IPS-20b (cell line): ENCODE measurements at regions not wholly inside any gene's neighbourhood (a gene's known extent, or its start where the extent isn't known, plus 50 kb on each side); places are given as distances from the start of the nearest gene placed in this dataset.

ENCODE experiments used
- H3K27ac ChIP-seq: one replicate; pipeline ENCODE4 v1.5.1; 2013; ENCODE audit warnings: low read length
- H3K27me3 ChIP-seq: 2 replicates; pipeline ENCODE4 v1.6.1; 2013; ENCODE audit warnings: mild to moderate bottlenecking, low read length, inconsistent platforms; ENCODE audit not compliant: insufficient read depth
- H3K36me3 ChIP-seq: 2 replicates; pipeline ENCODE4 v1.6.1; 2013; ENCODE audit warnings: low read depth, mild to moderate bottlenecking, inconsistent platforms, low read length, moderate library complexity; ENCODE audit not compliant: insufficient read depth
- H3K4me1 ChIP-seq: 2 replicates; pipeline ENCODE4 v1.6.1; 2013; ENCODE audit warnings: mild to moderate bottlenecking, control low read depth, inconsistent platforms, low read length, moderate library complexity; ENCODE audit not compliant: insufficient read depth
- H3K4me3 ChIP-seq: 2 replicates; pipeline ENCODE4 v1.5.1; 2013; ENCODE audit warnings: mild to moderate bottlenecking, low read length, inconsistent platforms
- H3K9ac ChIP-seq: 2 replicates; pipeline ENCODE4 v1.6.1; 2013; ENCODE audit warnings: low read depth, mild to moderate bottlenecking, inconsistent platforms, low read length, moderate library complexity
- H3K9me3 ChIP-seq: 2 replicates; pipeline ENCODE4 v1.6.1; 2013; ENCODE audit warnings: mild to moderate bottlenecking, low read depth, low read length, inconsistent platforms; ENCODE audit not compliant: insufficient read depth

DNA sequence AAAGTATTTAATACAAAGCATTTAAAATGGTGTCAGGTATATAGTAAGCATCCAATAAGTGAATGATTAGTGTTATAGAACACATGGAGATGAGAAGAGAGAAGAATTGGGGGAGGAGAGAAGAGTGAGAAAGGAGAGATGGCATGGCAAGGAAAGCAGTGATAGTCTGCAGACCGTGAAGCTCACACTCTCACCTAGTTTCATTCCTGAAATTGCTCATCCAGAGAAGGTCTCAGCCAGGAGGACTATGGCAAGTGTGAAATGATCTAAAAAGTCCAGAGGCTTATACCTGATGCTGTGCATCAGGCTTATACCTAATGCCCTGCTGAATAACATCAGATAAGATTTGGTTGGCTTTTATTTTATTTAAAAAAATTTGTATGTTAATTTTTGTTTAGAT is 351.6 kb upstream of the KLF12 start:
- H3K27me3 ChIP-seq, result no peaks in the 10 kb centered on the region

GRCh38 chr13:74479124-74479523 is 344.9 kb upstream of the KLF12 start:
- no peaks in the 10 kb centered on the region for H3K4me1 ChIP-seq
- H3K27me3 ChIP-seq, result no peaks in the 10 kb centered on the region
- no peak overlapping the region for H3K27ac ChIP-seq
- H3K36me3 ChIP-seq, result no peaks in the 10 kb centered on the region
- no peak overlapping the region for H3K4me3 ChIP-seq
- no peak overlapping the region for H3K9ac ChIP-seq
- H3K9me3 ChIP-seq, result no peaks in the 10 kb centered on the region

More for the DNA sequence above, 351.6 kb upstream of the KLF12 start:
- Histone ChIP-seq H3K9me3 (no peaks in the 10 kb centered on the region), H3K36me3 (no peaks in the 10 kb centered on the region), H3K4me3 (no peak overlapping the region), H3K4me1 (no peaks in the 10 kb centered on the region), H3K27ac (no peak overlapping the region), H3K9ac (no peak overlapping the region)

DNA sequence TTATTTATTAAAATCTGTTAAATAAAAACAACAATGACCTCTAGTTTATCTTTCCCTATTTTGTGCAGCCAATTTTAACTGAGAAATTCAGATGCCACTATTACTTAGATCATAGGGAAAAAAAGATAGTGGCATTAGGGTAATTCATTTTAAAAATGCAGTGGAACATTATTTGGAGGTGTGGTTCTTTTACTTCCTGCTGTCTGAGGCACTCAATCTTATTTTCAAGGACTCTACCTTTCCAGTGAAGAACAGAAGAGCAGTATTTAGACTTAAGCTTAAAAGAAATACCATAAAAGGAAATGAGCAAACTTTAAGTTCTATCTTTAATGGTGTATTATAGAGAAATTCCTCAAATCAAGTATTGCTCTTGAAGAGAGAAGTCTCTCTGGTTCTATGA is 342.6 kb upstream of the KLF12 start:
- no peak overlapping the region for H3K27ac ChIP-seq
- no peaks in the 10 kb centered on the region for H3K4me1 ChIP-seq
- H3K27me3 ChIP-seq, result no peaks in the 10 kb centered on the region
- H3K9ac ChIP-seq, result no peak overlapping the region
- H3K36me3 ChIP-seq, result no peaks in the 10 kb centered on the region
- H3K4me3 ChIP-seq, result no peak overlapping the region
- no peaks in the 10 kb centered on the region for H3K9me3 ChIP-seq

DNA sequence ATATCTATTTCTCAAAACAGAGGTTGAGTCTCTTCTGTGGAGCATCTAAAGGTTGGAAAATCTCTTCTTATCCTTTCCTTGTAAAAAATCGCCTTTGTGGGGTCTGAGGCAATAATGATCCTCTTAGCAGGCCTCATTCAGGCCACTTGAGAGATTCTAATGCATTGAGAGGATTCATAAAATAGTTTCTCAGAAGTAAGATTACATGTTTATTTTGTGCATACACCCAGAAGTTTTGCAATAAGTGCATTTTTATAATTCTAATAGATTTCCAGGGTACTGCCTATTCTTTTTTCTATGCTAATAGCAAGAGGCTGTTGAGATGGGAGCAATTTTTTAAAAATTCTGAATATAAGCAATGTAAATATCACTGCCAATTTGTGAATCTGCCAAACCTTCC is 342.2 kb upstream of the KLF12 start:
- H3K4me1 ChIP-seq, result no peaks in the 10 kb centered on the region
- no peak overlapping the region for H3K4me3 ChIP-seq
- no peaks in the 10 kb centered on the region for H3K27me3 ChIP-seq
- H3K9me3 ChIP-seq, result no peaks in the 10 kb centered on the region
- no peak overlapping the region for H3K9ac ChIP-seq
- H3K27ac ChIP-seq, result no peak overlapping the region
- no peaks in the 10 kb centered on the region for H3K36me3 ChIP-seq

GRCh38 chr13:74466864-74467263 is 332.7 kb upstream of the KLF12 start:
- Histone ChIP-seq H3K36me3 (no peaks in the 10 kb centered on the region), H3K4me3 (no peak overlapping the region), H3K9ac (no peak overlapping the region), H3K4me1 (peaks cover 16% of the 10 kb centered on the region; the same call in 1 of the 2 replicates), H3K27ac (no peak overlapping the region), H3K9me3 (no peaks in the 10 kb centered on the region), H3K27me3 (no peaks in the 10 kb centered on the region)

DNA sequence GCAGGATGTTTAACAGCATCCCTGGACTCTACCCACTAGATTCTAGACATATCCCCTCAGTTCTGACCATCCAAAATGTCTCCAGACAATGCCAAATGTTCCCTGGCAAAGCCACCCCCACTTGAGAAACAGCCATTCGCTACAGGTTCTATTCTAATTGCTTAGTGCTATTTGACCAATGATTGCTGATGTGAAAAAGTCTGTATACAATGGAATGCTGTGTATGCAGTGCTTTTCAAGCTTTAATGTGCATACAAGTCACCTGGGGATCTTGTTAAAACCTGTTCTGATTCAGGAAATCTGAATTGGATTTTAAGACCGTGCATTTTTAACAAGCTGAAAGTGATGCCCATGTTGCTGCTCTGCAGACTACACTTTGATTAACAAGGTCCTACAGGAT is 331.8 kb upstream of the KLF12 start:
- H3K27ac ChIP-seq, result no peak overlapping the region
- no peak overlapping the region for H3K4me3 ChIP-seq
- no peaks in the 10 kb centered on the region for H3K36me3 ChIP-seq
- no peak overlapping the region for H3K9ac ChIP-seq
- no peaks in the 10 kb centered on the region for H3K9me3 ChIP-seq
- peaks cover 16% of the 10 kb centered on the region; the same call in 1 of the 2 replicates for H3K4me1 ChIP-seq
- H3K27me3 ChIP-seq, result no peaks in the 10 kb centered on the region

- Histone ChIP-seq H3K4me1 (peaks cover 16% of the 10 kb centered on the region; the same call in 1 of the 2 replicates), H3K36me3 (no peaks in the 10 kb centered on the region), H3K9ac (no peak overlapping the region), H3K27me3 (no peaks in the 10 kb centered on the region), H3K9me3 (no peaks in the 10 kb centered on the region), H3K4me3 (no peak overlapping the region), H3K27ac (no peak overlapping the region)
Observed at GRCh38 chr13:74465271-74465670, 331.1 kb upstream of the KLF12 start.

DNA sequence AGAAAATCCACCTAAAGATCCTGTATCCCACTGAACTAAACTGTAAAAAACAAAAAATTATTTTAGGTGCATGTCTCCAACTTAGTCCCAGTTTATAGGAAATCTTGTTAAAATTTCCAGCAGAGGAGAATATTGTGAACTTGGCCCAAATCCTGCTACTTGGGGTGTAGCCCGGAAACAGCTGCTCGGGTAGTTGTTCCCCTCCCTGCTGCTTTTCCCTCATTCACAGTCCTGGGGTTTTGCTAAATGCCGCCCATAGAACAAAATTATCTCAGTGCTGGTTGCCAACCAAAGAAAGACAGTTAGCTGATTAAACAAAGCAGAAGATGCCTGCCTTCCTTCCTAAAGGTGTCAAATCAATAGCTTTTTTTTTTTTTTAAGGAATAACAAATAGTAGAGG is 330.5 kb upstream of the KLF12 start:
- H3K4me1 ChIP-seq, result peaks cover 16% of the 10 kb centered on the region; the same call in 1 of the 2 replicates

GRCh38 chr13:74461011-74461410 is 326.8 kb upstream of the KLF12 start:
- H3K4me1 ChIP-seq, result peaks cover 9% of the 10 kb centered on the region; the same call in 1 of the 2 replicates
- H3K27me3 ChIP-seq, result no peaks in the 10 kb centered on the region
- no peak overlapping the region for H3K27ac ChIP-seq
- H3K36me3 ChIP-seq, result no peaks in the 10 kb centered on the region
- H3K9me3 ChIP-seq, result no peaks in the 10 kb centered on the region
- no peak overlapping the region for H3K4me3 ChIP-seq
- H3K9ac ChIP-seq, result no peak overlapping the region

More for the DNA sequence above, 330.5 kb upstream of the KLF12 start:
- Histone ChIP-seq H3K27me3 (no peaks in the 10 kb centered on the region), H3K36me3 (no peaks in the 10 kb centered on the region), H3K9me3 (no peaks in the 10 kb centered on the region), H3K27ac (no peak overlapping the region), H3K9ac (no peak overlapping the region), H3K4me3 (no peak overlapping the region)

DNA sequence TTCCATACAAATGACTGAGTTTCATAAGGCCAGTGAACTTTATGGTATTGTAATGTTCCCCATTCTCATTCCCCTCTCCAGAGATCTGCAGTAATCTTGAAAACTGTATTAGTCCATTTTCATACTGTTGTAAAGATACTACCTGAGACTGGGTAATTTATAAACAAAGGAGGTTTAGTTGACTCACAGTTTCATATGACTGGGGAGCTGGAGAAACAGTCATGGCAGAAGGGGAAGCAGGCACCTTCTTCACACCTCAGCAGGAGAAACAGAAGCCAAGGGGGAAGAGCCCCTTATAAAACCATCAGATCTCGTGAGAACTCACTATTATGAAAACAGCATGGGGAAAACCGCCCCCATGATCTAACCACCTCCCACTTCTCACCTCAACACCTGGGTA is 318.7 kb upstream of the KLF12 start:
- Histone ChIP-seq H3K4me1 (no peaks in the 10 kb centered on the region), H3K9ac (no peak overlapping the region), H3K36me3 (no peaks in the 10 kb centered on the region), H3K4me3 (no peak overlapping the region), H3K27ac (no peak overlapping the region), H3K27me3 (no peaks in the 10 kb centered on the region), H3K9me3 (no peaks in the 10 kb centered on the region)

DNA sequence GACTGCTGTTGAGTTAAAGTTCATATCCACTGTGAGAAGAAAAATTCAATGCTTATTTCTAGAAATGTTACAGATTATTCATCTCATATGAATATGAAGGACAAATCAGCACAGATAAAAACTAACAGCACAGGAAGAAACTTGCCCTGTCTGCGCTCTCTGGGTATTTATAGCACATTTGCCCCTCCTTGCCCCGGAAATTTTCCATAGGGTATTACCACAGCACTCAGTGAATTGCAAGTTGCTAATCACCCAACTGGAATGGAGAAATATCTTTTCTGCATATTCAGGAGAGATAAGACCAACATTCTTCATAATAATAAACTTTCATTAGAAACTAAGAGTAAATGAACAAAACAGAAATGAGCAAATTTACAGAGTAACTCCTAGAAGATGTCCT is 318.0 kb upstream of the KLF12 start:
- Histone ChIP-seq H3K9ac (no peak overlapping the region), H3K36me3 (no peaks in the 10 kb centered on the region), H3K27me3 (no peaks in the 10 kb centered on the region)

GRCh38 chr13:74450964-74451363 is 316.8 kb upstream of the KLF12 start:
- H3K27me3 ChIP-seq, result no peaks in the 10 kb centered on the region
- H3K4me1 ChIP-seq, result no peaks in the 10 kb centered on the region
- H3K9me3 ChIP-seq, result no peaks in the 10 kb centered on the region
- H3K9ac ChIP-seq, result no peak overlapping the region
- H3K27ac ChIP-seq, result no peak overlapping the region
- no peaks in the 10 kb centered on the region for H3K36me3 ChIP-seq
- H3K4me3 ChIP-seq, result no peak overlapping the region

More for the DNA sequence above, 318.0 kb upstream of the KLF12 start:
- Histone ChIP-seq H3K4me3 (no peak overlapping the region), H3K9me3 (no peaks in the 10 kb centered on the region), H3K27ac (no peak overlapping the region), H3K4me1 (no peaks in the 10 kb centered on the region)

DNA sequence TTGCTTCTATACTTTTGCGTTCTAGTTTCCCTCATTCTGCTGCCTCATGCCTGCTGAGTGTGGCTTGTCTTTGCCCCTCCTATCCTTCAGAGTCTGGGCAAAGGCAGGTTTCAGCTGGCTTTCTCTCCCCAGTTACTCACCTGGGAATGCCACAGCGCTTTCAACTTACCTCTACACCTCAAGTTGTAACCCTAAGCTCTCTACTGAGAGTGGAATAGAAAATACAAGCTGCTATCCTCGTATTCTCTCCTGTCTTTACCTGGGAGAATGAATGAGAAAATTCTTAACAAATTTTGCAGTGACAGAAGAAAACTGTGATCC is 316.3 kb upstream of the KLF12 start:
- no peak overlapping the region for H3K9ac ChIP-seq
- no peaks in the 10 kb centered on the region for H3K36me3 ChIP-seq
- no peak overlapping the region for H3K27ac ChIP-seq
- no peaks in the 10 kb centered on the region for H3K9me3 ChIP-seq
- no peaks in the 10 kb centered on the region for H3K27me3 ChIP-seq
- no peaks in the 10 kb centered on the region for H3K4me1 ChIP-seq
- no peak overlapping the region for H3K4me3 ChIP-seq
